ENCODE measurements at regions not wholly inside any gene's neighbourhood (a gene's known extent, or its start where the extent isn't known, plus 50 kb on each side); places are given as distances from the start of the nearest gene placed in this dataset.

GRCh38 chr5:51449026-51449425 lies 65.8 kb downstream of the ISL1 start:
- DNase-seq, result no peak

GRCh38 chr5:51452562-51452961 lies 69.3 kb downstream of the ISL1 start:
- no peak for DNase-seq

DNA sequence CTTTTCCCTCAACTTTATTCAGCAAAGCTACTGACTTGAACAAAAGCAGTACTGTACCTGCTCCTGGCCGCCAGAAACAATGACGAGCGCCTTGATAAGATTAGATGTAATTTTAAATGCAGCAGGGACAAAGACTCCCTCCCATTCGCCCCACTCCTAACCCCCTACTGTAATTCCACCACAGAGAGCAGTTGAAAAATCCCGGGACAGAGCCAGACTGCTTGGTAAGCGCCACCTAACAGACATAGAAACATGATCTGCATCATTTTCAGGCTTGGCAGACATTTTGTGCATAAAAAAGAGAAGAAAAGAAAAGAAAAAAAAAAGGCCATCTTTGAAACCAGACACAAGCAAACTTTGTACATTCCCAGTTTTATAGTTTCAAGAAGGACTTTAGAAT lies 81.9 kb downstream of the ISL1 start:
- no peak for DNase-seq

DNA sequence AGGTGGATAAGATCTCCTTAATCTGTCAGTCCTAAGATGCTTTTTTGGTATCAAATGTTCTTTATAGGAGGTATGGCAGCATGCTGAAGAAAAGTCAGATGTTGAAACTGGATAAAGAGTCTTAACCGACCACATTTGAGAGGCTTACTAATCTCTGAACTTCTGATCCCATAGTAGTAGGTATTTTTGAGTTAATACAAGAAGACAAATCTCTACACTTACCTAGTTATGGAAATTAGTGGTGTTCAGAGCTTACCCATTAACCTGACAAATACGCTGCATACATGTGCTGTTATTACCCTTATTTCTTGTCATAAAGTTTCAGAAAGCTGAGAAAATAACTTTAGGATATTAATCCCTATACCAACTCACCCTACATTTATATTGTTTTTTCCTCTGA lies 83.0 kb downstream of the ISL1 start:
- DNase-seq, result no peak

- DNase-seq, result no peak
Measured at GRCh38 chr5:51468196-51468595, 84.9 kb downstream of the ISL1 start.

GRCh38 chr5:51471630-51472029 lies 88.4 kb downstream of the ISL1 start:
- no peak for DNase-seq

GRCh38 chr5:51472472-51472871 lies 89.2 kb downstream of the ISL1 start:
- DNase-seq, result no peak

- no peak for DNase-seq
Measured at GRCh38 chr5:51475628-51476027, 92.4 kb downstream of the ISL1 start.

GRCh38 chr5:51476431-51476830 lies 93.2 kb downstream of the ISL1 start:
- no peak for DNase-seq

- DNase-seq, result no peak
Measured at GRCh38 chr5:51479840-51480239, 96.6 kb downstream of the ISL1 start.

GRCh38 chr5:51484326-51484725 lies 101.1 kb downstream of the ISL1 start:
- DNase-seq, result no peak

DNA sequence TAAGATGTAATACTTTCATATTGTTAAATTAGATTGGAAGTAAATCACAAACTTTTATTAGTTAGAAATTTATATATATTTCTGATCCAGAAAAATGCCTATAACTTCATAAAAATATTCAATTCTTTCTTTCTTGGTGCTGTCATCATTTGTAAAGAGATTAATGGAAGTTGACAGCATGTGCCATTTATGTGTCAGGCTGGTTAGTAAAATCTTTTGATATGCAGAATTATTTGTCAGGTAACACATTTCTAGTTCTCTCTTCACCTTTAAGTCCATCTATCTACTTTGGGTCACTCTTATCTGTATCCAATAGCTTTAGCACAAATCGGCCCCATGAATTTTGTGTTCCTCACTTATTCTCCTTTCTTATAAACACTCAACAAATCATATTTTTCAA lies 102.9 kb downstream of the ISL1 start:
- no peak for DNase-seq

DNA sequence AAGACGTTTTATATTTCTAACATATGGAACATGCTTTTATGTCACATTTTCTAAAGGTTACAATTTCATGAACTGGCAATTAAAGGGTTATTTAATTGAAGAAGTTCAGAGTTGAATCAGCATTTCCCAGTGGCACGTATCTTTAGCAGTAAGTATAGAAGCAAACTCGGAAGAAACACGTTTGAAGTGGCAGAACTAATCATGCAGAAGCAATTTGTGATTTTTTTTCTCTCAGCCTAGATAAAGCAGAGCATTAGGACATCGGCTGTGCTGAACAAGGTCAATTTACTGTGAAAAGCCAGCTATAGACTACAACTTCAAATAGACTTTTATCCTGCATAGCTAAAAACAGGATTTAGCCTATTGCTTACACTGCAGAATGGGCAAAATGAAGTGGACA lies 104.7 kb downstream of the ISL1 start:
- DNase-seq, result no peak

DNA sequence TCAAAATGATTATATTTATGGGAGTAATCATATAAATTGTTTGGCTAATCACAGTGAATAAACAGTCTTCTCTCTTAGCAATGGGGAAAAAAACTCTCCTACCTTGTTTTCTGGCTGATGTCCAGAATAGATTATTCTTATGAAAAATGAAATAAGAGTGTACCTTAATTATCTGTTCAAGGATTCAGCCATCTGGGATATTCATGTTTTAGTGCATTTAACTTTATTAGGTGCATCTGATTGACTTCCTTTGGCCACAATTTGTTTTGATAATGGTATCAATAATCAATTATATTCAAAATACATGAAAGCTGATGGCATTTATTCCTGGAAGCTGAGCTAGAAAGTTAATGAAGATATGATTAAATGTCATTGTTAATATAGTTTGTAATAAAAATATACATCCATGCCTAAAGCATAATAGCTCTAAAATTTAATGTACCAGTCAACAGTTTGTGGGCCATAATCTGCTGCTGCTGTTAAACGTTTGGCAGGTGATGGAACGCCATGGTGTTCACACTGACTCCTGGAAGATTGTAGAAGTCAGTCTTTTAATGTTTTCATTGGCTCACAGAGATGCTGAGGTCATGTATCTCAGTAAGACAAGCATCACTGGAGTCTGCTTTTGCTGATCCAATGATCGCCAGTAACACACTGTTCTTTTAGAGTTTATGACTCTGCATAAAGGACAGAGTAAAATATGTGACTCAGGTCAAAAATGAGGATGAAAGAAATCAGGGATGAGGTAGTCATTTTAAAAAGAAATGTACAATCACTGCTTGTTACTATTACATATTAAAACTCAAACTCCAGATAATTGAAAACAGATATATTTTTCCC lies 105.8 kb downstream of the ISL1 start:
- DNase-seq, result no peak

GRCh38 chr5:51494821-51495220 lies 111.6 kb downstream of the ISL1 start:
- DNase-seq, result no peak

DNA sequence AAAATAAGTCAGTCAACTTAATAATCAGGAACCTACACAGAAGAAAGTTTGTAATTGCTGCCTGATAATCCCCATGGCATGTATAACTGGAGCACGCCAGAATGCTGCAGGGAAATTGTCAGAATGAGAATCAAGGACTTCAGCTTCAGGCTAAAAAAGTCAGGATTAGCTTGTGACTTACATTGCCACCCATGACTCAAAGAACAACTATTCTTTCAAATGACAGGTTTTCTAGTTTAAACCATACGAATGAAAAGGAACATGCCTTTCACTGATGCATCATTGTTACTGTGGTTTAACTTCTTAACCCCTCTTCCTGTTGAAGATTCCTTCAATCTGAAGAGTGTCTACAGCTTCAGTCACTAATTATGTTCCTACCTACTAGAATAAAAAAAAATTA lies 112.4 kb downstream of the ISL1 start:
- DNase-seq, result no peak

- no peak for DNase-seq
Measured at GRCh38 chr5:51517838-51518237, 134.6 kb downstream of the ISL1 start.

DNA sequence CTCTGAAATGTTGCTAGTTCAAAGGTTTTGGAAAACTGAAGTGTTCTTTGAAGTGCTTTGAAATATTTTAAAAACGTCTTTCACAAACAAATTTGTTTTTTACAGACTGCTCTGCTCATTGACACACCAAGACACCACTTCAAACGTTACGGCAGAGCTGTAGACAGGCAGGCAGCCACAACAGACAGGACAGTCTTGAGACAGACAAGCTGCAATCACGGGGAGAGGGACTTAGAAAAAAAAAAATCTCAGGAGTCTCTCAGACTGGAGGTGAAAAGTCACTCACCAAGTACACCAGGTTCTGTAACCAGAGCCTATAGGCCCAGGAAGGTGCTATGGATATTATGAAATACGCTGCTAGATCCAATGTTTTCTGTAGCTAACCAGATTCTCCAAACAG lies 135.4 kb downstream of the ISL1 start:
- no peak for DNase-seq

- DNase-seq, result no peak
Measured at GRCh38 chr5:51521583-51521982, 138.3 kb downstream of the ISL1 start.

GRCh38 chr5:51539232-51539631 lies 156.0 kb downstream of the ISL1 start:
- DNase-seq, result no peak

- no peak for DNase-seq
Measured at GRCh38 chr5:51544031-51544785, 161.0 kb downstream of the ISL1 start.

GRCh38 chr5:51556833-51557232 lies 173.6 kb downstream of the ISL1 start:
- DNase-seq, result no peak

GRCh38 chr5:51558682-51559081 lies 175.4 kb downstream of the ISL1 start:
- DNase-seq, result no peak

DNA sequence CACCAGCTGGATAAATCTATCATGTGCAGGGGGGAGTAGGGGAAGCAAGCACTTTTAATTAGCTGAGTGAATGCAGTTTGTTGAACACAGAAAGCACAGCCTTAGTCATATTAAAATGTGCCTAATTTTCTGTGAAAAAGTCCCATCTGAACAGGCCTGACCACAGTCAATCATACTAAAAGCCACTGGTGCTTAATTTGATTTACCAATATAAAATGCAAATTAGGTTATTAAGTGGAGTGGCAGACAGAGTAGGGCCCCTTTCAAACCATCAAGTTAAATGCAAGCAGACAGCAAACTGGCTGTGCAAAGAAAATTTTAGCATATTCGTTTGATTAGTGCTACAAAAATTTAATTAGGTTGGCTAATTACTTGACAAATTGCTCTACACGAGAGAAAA lies 176.1 kb downstream of the ISL1 start:
- no peak for DNase-seq
